HG03095 (cell line): ENCODE measurements at regions not wholly inside any gene's neighbourhood (a gene's known extent, or its start where the extent isn't known, plus 50 kb on each side); places are given as distances from the start of the nearest gene placed in this dataset.

Source experiments
- ATAC-seq: cut with Tn5 transposase; IDR thresholded peaks from one replicate; pipeline ENCODE4 v1.9.1; 2021; ENCODE audit warnings: moderate library complexity; ENCODE audit not compliant: unreplicated experiment

DNA sequence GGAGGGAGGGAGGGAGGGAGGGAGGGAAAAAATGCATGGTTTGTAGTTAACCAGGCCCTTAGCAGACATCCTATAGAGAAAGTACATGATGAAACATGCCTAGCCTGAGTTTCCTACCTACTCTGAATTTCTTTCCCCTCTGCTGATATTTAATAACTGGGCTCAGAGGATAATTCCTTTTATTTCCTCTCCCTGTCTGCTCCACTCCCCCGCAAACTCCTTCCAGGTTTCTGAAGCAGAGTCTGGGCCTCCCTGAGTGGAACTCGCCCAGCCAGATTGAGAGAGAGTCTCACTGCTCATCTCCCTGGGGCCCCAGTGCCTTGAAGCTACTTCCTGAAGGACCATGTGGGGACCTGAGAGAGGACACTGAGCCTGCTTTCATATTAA is 111.9 kb upstream of the SLC44A3 start:
- ATAC-seq = no peak

DNA sequence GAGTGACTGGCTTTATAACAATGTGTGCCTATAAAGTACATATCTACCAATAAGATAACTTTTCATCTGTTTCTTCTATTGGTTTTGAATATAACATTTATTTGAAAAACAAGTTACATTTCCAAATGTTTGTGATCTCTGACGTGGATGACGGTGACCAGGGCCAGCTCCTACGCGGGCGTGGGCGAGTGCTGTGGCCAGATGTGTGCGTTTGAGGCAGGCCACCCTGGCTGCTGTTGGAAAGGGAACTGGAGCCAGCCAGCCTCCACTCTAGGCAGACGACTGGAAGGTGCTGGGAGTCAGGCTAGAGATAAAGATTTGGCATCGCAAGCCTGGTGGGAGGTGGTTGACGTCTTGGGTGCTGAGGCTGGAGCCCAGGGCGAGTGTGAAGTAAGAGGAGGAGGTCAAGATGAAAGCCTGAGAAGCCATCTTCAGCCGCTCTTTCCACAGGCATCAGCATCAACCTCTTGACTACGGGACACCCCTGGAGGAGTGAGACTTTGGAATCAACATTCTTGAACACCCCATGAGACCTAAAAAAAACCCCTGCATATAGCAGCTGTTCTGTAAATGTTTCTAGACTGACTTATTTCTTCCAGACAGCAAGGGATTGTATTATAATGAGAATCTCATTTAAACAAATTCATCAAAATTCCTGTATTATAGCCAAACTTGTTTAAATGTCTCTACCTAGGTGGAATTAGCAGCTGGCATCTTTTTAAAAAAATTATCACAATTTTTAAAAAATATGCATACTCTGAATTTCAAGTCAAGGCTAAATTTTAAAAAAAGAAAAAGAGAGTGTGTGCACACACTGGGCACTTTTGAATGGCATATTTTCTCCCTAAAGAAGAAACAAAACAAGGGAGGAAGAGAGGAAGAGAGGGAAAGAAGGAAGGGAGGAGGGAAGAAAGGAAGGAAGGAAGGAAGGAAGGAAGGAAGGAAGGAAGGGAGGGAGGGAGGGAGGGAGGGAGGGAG is 112.5 kb upstream of the SLC44A3 start:
- ATAC-seq = no peak

DNA sequence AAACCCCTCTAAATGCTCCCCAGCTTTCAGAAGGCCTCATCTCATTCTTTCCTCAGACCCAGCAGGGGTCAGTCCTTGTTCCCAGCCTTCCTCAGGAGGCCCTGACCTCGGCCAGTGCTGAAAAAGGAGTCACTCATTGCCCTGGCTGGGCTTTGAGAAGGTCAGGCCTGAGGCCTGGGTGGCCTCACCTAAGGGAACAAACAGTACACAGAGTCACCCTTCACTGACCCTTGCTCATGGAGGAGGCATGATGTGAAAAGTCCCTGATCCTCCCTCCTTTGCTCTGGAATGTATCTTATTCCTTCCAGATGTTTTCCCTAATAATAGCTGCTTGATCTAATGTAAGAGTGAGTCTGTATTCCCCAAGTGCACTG is 117.7 kb upstream of the SLC44A3 start:
- no peak for ATAC-seq

DNA sequence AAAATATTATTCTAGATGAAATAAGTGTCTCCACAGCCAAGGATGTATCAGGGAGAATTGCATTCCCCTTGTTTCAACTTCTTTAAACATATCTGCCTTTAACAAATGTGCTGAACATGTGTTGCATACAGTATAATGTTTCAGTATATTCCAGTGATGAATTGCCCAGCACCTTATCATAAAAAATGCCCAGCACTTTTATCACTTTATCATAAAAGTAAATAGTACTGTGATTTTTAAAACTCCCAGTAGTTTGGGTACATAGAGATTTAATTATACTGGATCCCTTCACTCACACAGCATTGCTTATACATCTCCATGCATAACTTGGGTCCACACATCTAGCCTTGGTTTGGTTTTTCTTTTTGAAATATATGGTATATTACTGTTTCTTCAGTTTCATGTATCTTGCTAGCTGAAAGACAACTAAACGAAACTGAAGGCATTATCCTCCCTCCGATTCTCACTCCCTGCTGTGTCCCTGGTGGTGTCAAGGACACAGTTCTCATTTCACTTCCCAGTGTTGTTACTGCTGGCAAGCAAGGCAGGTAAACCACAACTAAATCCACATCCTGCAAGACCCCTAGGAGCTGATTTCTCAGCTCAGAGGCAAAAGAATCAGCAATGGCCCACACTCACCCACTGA is 118.2 kb upstream of the SLC44A3 start:
- no peak for ATAC-seq

DNA sequence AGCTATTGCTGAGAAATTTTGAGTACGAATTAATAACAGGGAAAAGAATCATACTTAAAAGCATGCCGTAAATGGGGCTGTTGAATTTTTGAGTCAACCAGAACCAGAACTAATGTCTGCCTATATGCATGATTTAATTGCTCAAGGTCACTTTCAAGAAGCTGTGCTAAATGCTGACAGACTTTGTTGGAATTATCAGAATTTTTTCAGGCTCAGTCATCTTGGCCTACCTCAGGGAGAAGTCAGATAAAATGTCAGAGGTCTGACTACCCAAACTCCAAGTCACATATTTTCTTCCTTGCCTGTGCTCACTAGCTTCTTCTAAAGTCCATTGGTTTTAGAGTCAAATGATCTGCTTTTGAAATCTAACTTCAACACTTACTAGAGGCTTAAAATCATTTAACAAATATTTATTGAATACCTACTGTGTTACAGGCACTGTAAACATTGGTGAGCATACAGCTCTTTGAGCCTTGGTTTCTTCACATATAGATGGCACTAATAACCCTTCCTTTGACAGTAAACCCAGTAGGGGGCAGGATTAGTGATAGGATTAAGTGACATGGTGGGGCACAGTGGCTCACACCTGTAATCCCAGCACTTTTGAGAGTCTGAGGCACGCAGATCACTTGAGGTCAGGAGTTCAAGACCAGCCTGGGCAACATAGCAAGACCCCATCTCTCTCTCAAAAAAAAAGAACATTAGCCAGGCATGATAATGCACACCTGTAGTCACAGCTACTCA is 121.2 kb upstream of the SLC44A3 start:
- ATAC-seq = no peak

DNA sequence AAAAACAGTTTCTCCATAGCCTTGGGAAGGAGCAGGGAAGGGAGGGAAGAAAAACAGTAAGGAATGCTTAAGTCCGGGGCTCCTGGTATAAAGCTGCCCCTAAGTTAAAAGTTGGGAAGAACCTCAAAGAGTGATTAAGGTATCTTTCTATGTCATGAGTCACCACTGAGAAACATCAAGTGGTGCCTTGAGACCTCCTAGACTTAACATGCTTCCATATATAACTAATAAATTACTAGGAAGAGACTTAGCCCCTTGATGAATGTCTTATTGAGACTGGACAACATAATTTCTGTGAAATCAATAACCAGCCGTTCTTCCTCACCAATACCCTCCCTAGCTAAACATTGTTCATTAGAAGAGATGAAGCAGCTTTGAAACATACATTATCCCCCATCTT is 121.8 kb upstream of the SLC44A3 start:
- no peak for ATAC-seq

DNA sequence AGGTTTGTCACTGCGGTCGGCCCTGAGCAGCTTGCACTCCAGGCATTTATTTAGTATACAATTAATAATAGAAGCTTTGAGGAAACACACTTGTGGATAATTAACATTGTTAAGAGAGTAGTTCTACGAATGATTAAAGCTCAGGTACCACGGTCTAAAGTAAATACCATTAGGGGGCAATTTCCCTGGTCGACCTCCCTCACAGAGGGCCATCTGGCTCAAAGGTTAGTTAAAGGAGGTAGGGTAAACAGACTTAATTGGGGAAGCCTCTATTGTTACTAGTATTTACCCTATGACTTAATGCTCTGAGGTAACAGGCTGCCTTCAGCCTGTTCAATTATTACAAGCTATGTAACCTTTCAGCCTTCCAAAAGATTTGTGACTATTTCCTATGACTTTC is 122.3 kb upstream of the SLC44A3 start:
- ATAC-seq = no peak

DNA sequence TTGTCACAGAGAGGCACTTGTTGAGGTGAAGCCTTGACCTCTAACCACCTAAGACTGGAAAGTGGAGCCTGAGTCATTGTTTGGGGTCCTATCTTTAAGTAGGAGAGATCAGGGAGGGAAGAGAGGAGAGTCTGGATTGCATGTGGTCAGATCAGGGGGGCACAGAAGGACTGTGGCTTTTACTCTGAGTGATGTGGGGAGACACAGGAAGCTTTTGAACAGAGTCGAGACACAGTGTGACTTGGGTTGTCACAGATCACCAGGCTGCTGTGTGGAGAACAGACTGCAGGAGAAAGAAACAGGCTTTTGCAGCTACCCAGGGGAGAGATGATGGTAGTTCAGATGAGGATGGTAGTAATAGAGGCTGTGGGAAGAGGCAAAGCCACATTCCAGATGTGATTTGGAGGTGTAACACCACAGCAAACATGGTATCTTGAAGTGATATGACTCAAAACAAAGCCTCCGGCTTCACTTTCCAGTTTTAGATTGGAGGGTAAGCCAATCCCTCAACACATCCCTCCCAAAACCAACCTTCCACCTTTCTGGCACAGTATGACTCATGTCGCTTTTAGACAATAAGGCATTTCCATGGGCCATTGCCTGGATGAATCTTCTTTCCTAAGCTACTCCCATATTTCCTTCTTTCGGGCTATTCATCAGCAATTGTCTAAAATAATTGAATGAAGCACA is 125.8 kb upstream of the SLC44A3 start:
- ATAC-seq = no peak

DNA sequence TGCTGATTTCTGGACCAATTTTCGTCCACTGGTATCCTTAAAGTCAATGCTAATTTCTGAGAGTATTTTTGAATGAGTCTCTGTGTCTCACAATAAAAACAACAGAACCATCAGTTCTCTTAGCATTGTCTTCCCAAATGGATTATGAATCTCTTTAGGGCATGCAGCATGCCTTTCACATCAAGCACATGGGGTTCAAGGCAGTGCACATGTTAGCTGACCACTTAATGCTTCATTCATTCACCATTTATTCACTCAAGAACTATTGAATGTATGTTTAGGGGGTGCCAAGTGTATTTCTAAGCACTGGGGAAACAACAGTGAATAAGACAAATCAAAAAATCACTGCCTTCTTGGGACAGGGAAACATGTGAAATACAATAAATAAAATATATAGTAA is 126.7 kb upstream of the SLC44A3 start:
- no peak for ATAC-seq

DNA sequence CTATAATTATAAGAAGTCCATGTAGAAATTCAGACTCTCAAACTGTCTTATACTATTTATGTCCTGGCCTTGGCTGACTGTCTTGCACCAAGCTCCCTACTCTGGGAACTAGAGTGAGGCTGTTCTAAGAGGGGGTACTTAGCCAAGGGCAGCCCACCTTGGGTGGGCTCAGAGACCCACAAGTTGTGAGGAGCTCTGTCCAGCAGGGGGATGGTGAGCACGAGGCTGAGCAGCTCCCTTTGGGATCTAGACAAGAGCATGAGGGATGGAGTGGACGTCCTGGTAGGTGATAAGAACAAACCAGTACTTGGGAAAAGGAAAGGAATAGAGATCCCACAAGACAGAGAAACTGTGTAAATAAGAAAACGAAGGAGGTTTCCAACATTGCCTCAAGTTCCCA is 127.1 kb upstream of the SLC44A3 start:
- ATAC-seq = no peak

DNA sequence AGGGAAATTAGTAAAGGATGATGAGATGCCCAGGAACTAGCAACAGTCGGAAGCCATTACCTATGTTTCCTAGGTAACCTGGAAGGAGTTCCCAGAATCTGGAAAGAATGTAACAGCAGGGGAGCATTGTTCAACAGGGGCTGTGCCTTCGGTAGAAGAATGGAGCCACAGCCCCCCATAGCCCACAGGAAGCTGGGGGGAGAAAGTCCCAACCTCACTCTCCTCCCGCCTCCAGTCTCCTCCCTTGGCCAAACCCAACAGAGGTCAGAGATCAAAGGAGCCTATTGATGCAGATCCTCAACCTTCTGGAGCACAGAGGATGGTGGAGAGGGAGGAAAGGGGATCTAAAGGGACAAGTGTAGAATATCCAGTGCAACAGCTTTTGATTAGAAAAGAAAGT is 131.5 kb upstream of the SLC44A3 start:
- no peak for ATAC-seq

DNA sequence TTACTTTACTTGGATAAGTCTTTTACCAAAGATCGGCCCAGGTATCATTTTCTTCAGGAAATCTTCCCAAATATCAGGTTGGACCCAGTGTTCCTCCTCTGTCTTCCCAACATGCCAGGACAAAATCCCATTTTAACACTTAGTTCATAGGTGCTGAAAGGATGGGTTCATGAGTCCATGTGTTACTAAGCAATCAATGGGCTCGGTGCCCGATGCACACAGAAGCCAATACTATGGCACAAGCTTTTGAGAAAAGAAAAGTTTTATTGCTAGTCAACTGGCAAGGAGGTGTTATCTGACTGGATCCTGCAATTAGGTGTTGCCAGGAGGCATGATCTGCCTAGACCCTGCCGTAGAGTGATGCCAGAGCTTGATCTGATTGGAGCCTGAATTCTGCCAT is 133.3 kb upstream of the SLC44A3 start:
- no peak for ATAC-seq

DNA sequence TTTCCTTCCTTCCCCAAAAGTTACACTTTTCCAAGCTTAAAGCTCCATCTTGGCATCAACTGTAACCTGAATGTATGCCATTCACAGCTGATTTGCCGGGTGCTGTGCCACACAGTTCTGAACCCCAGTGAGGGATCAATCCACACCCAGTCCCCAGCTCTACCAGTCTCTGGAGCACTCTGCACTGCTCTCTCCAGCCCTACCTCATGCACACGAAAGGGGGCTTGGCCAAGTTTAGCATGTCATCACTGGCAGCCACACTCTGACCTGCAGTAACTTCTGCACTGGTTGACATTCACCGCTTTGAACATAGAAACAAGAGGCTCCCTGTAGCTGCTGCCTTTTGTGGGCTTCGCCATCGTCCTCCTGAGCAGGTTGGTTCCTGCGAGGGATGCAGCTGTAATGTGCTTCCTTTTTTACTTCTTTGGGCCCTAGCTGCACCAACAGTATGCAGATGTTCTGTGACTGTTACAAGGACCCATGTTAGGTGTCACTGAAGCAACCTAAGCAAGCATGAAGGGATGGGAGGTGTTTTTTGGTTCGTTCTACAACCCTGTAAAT is 135.4 kb upstream of the SLC44A3 start:
- ATAC-seq = no peak

DNA sequence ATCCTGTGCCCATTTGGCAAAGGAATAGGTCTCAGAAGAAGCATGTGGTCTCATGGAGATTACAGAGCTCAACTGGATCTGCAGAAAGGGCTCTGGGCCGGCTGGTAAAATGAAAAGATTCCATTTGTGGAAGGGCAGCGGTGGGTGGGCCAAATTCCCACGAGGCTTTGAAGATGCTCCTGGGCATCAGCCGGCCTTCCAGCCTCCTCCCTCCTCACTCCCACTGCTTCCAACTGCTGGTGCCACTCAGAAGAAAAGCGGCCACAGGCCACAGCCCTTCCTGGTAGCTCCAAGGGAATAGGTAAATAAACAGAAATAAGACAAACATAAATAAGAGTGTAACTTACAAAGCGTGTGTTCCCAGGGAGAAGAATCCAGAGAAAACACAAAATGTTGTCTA is 136.3 kb upstream of the SLC44A3 start:
- no peak for ATAC-seq

DNA sequence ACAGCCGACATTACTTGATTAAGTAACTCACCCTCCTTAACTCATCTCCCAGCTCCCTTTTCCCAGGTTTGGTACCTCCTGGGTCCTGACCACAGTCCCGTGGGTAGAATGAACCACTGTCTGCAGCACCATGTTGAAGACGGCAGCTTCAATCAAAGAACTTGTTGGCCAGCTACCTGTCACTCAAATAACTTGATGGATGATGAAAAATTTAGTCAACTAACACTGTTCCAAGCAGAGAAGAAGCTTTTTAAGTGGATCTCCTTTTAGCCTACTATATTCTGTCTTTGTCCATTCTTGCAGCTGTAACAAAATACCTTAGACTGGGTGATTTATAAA is 138.4 kb upstream of the F3 start:
- no peak for ATAC-seq

DNA sequence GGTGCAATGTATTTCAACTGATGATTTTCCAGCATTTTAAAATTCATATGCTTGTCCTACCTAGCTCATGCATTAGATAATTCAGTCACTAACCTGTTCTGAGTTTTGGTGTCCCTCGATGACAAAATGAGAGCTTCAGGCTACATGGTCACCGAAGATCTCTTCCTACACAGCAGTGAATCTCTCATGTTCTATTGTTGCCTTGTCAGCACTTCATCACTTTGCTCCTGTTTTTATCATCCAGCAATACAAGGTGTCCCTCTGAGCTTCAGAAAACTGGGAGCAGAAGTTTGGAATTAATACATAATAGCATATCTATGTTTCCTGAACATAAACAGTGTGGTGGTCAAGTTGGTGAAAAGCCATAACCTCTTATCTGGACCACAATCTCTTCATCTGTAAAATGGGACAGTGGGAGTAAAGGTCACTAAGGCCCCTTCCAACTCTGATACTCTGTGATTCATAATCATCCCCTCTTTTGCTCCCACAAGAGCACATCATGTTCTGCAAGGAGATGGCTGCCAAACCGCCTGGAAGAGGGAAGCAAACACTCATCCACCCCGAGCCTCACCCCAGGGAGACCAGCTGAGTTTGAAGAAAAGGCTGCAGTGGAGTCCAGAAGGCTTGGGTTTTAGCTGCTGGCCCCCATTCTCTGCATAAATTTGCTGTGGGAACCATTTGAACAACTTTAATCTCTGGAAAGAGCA is 137.9 kb upstream of the F3 start:
- no peak for ATAC-seq

DNA sequence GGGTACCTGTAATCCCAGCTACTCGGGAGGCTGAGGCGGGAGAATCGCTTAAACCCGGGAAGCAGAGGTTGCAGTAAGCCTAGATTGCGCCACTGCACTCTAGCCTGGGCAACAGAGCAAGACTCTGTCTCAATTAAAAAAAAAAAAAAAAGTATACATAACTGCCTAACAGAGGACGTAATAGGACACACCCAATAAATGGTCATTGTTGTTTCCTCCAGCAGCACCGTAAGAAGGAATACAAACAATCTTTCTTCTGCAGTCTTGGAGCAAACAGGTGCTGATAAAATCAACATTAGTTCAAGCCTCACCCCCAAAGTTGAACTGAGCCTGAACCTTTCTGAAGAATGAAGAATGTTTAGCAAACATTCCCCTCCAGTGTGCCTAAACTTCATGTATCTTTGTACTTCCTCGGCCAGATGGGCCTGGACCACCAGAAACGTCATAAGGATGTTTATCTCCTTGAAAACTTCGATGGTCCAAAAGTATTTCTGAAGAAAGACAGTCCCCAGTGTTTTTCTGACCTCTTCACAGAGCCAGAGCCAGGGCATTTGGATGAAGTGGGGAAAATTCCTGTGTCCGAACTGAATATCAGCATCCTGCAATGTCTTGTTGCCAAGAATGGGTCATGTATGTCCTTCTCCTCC is 136.8 kb upstream of the F3 start:
- ATAC-seq = no peak

DNA sequence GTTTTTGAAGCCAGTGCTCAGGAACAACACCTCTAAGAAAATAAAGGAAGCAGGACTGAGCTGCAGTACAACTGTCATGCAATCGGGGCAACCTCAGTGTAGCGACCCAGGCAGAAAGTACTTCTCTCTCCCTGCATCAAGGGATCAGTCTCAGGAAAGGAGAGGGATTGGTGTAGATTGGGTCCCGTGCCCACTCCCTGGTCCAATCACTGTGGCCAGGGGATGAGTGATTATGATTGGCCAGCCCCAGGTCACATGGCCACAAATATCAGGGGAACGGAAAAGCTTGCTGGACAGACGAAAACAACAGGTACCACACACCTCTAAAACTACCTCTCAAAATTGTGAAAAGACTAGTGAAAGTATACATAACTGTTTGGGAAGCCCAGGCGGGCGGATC is 136.2 kb upstream of the F3 start:
- ATAC-seq = no peak

DNA sequence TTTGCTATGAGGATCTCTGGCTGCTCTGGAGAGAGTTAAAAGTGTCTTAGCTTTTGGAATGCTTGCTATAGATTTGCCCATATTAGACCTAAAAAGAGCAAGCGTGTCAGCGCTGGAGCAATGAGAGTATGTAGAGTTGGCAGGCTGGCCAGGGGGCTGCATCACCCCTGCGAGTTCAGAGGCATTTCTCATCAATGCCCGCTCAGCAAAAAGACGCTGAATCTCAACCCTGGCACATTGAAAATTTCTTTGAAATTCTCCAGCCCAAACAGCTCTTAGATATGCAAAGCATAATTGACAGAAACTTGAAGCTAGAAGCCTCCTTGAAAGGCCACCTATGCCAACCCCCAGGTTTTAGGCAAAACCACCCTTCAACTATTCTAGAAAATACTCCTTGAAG is 135.5 kb upstream of the F3 start:
- no peak for ATAC-seq

DNA sequence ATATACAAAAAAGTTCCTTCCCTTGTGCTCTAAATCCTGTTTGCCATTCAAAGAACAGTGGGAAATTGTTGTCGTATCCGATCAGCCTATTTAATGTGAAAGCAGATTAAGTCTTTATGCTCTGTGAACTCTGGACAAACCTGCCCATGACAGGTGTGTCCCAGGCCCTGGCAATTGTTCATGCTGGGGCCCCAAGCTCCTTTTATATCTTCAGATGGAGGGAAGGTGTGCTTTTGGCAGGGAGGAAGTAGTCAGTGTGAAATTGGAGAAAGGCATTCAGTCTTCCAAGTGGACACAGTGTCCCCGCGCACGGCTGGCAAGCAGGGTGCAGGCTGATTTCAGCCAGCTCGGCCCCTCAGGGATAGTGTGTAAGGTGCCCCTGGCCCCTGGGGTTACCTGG is 135.1 kb upstream of the F3 start:
- ATAC-seq = no peak
